ENCODE measurements at regions not wholly inside any gene's neighbourhood (a gene's known extent, or its start where the extent isn't known, plus 50 kb on each side); places are given as distances from the start of the nearest gene placed in this dataset.

DNA sequence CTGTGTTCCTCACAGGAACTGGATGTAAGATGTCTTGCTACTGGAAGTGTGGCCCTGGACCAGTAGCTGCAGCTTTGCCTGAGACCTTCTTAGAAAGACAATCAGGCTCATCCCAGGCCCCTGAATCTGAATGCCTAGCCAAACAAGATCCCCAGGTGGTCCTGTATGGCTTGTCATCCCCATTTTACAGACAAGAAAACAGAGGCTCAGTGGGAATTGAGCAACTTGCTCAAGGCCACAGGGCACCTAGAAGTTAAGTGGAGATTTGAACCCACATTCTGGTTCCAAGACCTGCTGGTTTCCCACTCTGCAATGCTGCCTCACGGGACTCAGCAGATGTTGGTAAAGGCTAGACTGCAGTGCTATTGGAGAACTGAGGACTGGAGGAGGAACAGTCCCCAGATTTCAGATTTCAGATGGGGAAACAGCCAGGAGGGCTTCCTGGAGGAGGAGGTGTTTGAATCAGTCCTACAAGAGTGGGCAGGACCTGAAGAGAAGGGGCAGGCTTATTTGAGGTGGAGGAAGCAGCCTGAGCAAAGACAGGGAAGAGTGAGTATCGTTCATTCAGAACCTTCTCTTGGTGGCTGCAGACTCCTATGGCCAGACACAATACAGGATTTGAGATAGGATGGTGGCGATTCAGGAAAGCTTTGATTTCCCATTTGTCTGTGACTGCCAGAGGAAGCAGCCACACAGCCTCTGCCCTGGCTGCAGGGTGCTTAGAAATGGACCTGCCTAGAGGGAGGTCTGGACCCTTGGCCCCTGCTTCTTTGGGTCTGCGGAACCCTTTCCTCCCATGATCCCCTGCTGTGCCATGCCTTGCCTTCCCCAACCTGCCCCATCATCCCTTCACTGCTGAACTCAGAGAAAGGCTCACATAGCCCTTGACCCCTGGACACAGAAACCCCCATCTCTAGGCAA is 233.4 kb upstream of the NLRP1 start:
- TF ChIP-seq, protein P1, sequence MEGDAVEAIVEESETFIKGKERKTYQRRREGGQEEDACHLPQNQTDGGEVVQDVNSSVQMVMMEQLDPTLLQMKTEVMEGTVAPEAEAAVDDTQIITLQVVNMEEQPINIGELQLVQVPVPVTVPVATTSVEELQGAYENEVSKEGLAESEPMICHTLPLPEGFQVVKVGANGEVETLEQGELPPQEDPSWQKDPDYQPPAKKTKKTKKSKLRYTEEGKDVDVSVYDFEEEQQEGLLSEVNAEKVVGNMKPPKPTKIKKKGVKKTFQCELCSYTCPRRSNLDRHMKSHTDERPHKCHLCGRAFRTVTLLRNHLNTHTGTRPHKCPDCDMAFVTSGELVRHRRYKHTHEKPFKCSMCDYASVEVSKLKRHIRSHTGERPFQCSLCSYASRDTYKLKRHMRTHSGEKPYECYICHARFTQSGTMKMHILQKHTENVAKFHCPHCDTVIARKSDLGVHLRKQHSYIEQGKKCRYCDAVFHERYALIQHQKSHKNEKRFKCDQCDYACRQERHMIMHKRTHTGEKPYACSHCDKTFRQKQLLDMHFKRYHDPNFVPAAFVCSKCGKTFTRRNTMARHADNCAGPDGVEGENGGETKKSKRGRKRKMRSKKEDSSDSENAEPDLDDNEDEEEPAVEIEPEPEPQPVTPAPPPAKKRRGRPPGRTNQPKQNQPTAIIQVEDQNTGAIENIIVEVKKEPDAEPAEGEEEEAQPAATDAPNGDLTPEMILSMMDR (IDR thresholded peaks at IDR 0.05; ENCODE audit: low read depth, low read length): no peak
- no peak overlapping the region for H3K4me3 ChIP-seq (ENCODE audit: low read depth, low read length)

DNA sequence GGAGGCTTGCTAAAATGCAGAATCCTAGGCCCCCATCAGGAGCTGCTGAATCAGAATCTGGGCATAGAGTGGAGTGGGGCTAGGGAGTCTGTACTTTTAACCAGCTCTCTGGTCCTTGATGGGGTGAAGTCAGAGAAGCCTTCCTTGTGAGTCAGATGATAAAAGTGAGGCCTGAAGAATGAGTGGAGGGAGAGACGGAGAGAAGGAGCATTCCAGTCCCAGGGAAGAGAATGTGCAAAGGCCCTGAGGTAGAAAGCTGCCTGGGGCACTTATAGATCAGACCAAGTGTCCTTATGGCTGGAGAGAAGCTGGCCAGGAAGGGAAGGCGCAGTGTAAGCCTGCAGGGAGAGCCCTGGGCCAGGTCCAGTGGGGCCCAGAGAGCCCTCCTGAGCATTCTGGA is 235.1 kb upstream of the NLRP1 start:
- H3K4me3 ChIP-seq (ENCODE audit: low read depth, low read length): no peak overlapping the region

DNA sequence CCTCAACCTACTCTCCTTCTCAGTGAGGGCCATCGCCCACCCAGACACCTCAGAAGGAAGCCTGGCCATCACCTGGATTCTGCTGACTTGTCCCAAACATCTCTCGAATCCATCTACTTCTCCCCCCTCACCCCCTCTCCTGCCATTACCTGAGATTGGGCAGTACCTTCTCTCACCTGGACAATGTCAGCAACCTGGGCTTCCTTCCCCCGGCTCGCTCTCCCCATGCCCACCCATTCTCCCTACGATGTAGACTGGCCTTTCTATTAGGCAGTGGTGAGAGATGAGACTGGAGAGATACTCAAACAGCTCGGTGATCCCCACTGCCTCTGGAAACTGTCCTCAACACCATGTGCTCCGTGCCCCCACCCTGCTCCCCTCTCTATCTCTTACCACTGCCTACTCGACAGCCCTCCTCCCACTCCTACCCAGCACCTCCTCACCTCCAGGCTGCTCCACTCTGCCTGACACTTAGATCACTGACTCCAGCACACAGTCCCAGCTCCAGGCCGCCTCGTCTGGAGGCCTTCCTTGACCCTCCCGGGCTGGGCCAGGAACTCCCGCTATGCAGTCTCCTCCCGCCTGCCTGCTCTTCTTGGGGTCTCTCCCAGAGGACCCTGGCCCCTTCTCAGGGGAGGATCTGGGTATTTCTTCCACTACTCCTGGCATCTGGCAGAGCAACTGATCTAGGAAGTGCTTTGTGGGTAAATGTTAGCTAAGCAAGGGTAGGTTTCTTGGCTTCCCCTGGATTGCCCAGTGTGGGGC is 235.8 kb upstream of the NLRP1 start:
- H3K4me3 ChIP-seq (ENCODE audit: low read depth, low read length): no peak overlapping the region
- TF ChIP-seq, protein P1 (IDR thresholded peaks at IDR 0.05; ENCODE audit: low read depth, low read length): no peak

More for the DNA sequence above, 235.1 kb upstream of the NLRP1 start:
- TF ChIP-seq, protein P1 (IDR thresholded peaks at IDR 0.05; ENCODE audit: low read depth, low read length): no peak

DNA sequence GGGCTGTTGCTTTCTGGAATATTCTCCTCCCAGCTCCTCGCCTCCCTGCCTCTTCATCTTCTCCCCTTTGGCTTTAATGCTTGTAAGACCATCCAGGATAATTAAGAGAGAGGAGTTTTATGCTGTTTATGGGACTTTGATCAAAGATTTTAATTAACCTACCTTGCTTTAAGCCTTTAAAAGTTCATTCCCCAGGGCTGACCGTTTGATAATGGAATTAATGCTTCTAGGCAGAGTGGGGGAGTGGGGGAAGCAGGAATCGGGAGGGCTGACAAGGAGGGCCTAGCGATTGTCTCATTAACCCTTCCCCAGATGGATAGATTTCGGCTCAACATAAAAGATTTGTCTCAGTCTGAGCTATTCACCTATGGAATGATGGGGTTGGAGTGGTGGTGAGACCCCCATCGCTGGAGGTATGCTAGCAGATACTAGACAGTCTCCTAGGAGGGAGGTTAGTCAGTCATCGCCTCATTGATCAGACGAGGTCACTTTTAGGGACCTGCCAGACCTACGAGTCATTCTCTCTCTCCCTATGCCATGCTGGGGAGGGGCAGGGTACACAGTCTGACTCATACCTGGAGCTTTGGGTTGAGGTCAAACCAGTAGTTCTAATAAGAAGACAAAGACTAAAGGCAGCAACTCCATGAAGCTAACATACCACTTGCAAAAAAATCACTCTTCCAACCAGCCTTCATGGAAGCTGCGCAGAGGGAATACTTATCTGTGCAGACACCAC is 236.6 kb upstream of the NLRP1 start:
- TF ChIP-seq, protein P1 (IDR thresholded peaks at IDR 0.05; ENCODE audit: low read depth, low read length): no peak
- no peak overlapping the region for H3K4me3 ChIP-seq (ENCODE audit: low read depth, low read length)

DNA sequence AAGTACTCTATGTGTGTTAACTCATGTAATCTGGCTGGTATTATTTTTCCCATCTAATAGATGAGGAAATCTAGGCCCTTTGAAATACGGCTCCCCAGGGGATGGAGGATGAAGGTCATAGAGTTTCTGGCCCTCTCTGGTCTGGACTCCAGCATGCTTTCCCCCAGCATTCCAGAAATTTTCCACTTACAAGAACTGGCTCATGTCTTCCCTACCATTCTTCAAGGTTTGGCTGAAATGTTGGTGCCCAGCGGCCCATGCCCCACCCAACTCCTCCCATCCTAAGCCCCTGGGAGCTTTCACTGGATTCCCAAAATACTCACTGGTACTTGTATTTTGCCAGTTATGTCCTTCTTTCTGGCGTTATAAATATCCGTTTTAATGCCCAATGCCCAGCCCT is 237.5 kb upstream of the NLRP1 start:
- H3K4me3 ChIP-seq (ENCODE audit: low read depth, low read length): no peak overlapping the region
- TF ChIP-seq, protein P1 (IDR thresholded peaks at IDR 0.05; ENCODE audit: low read depth, low read length): no peak

DNA sequence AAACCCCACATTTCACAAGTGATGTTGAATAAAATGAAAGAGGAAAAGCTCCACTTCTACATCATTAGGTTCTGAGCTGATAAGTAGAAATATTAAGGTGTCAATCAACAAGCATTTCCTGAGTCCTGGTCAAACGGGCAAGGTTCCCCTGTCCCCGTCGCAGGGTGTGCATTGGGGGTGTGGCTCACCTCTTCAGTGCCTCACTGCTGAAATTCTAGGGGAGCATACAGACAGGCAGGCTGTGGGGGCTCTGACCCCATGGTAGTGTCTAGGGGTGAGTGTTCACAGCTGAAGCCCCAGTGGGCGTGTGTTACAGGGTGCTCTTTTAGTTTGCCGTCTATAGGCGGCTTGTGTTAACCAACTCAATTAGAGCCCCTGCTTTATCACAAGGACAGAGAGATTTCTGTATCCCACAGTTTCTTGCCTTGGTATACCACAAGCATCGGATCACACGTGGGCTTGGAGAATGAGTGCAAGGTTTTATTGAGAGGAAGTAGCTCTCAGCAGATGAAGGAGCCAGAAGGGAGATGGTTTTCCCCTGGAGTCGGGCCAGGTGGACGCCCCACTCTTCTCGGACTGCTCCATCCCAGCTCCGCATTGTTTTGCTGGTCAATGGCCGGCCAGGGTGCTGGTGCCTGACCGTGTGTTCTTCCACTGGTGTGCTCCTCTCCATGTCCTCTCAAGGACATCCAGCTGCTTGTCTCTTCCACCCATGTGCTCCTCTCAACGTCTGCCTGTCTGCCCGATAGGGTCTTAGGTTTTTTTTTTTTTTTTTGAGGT is 238.2 kb upstream of the NLRP1 start:
- TF ChIP-seq, protein P1 (IDR thresholded peaks at IDR 0.05; ENCODE audit: low read depth, low read length): no peak
- no peak overlapping the region for H3K4me3 ChIP-seq (ENCODE audit: low read depth, low read length)

Measured in WI38 (cell line).